Islet precursor cell (in vitro differentiated cells): ENCODE measurements at regions not wholly inside any gene's neighbourhood (a gene's known extent, or its start where the extent isn't known, plus 50 kb on each side); places are given as distances from the start of the nearest gene placed in this dataset.
"Not testable (repeated sequence)": the region's sequence is repeated elsewhere in the genome, so short reads cannot be mapped to it uniquely, and the experiment has no call there.

Source experiments
- DNase-seq: peaks from one replicate; pipeline ENCODE4 v3.0.0-alpha.2; 2018

DNA sequence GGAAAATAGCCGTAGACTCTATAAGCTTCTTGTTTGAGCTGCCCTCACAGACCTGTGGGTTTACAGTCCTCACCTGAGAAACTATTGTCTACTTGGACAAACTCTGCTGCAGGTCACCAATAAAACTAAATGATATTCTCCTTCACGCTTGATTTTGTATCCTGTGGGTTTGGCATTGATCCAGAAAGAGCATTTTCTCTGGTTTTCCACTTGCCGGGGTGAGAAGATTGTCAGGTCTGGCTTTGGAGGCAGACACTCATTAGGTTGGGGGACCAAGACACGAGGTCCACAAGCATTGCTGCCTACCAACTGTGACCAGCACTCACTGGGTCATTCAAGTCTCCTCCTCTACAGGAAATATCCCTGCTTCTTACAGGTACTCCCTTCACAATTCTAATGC is 68.5 kb downstream of the CDC14C start:
- no peak for DNase-seq

DNA sequence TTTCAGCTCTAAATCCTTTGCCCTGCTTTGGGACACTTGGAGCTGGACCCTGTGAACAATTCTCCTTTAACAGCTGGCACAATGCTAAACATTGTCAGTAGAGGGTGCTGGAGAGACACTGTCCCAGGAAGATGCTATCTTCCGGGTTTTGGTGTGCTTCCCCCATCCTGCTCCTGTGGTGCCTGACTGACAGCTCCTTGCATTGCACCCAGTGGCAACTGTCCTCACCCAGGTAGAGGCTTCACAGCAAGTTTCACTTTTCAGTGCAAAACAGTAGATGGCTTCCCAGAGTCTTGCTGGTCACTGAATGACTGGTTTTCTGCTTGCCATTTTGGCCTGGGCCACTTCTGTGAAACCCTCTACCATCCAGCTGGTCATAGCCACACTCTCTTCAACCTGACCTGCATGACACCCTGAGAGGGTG is 77.3 kb downstream of the CDC14C start:
- DNase-seq, result peak; percentile 80

GRCh38 chr7:49010717-49011116 is 86.4 kb downstream of the CDC14C start:
- DNase-seq, result no peak

- DNase-seq, result no peak
These were observed 90.5 kb downstream of the CDC14C start for GRCh38 chr7:49014870-49015269.

DNA sequence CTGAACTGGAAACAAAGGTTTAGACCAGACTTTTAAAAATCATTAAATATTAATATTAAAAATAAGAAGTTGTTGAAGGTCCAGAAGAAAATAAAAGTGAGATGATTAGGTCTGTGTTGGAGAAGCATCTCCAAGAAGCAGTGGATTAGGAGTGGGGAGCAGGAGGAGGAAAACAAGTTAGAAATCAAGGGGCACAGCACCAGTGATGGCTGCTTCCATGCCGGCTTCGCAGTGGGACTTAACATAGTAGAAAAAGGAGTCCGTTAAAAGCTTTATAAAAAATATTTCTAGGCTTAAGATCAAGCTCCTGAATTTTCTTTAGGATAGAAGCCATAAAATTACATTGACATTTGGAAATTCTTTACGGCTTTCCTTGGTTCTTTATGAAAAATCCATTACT is 95.8 kb downstream of the CDC14C start:
- DNase-seq, result no peak

DNA sequence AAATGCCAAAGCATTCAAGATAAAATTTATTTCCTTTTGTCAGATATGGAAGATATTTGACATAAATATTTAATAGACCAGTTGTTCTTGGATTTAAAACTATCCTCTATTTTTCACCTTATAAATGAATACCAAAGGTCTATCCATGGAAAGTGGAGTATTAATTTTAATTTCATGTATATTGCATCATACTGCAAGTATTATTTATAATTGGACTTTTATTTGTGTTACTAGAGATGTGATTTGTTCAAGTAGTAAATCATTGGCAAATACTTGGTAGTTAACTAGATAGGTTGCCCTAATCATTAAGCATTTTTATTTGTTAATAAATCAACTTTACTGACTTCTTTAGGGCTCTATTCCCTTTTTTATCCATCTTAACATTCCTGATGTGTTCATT is 98.1 kb downstream of the CDC14C start:
- no peak for DNase-seq

GRCh38 chr7:49023345-49024328 is 99.3 kb downstream of the CDC14C start:
- no peak for DNase-seq

GRCh38 chr7:49030221-49030620 is 105.9 kb downstream of the CDC14C start:
- DNase-seq, result no peak

GRCh38 chr7:49033140-49033539 is 108.8 kb downstream of the CDC14C start:
- DNase-seq, result not testable (repeated sequence)

- DNase-seq, result no peak
These were observed 113.2 kb downstream of the CDC14C start for GRCh38 chr7:49037346-49038210.

GRCh38 chr7:49038821-49039358 is 114.5 kb downstream of the CDC14C start:
- peak; percentile 72 for DNase-seq

DNA sequence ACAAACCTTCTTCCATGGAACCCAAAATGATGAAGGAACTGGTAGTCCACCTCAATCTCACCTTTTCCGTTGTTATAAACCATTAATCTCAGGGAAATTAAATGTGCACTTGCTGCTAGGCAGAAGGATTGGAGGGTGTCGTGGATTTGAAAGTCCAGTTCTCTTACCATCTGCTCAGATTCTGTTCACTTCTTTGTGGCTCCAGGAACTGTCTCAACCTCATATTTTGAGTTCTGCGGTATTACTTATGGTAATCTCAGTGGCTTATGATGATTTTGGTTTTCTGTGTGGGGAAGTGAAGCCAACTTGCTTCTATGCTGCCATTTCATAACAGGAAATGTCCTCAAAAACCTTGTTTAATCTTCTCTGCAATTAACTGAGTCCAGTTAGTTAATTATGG is 136.4 kb downstream of the CDC14C start:
- DNase-seq, result no peak

DNA sequence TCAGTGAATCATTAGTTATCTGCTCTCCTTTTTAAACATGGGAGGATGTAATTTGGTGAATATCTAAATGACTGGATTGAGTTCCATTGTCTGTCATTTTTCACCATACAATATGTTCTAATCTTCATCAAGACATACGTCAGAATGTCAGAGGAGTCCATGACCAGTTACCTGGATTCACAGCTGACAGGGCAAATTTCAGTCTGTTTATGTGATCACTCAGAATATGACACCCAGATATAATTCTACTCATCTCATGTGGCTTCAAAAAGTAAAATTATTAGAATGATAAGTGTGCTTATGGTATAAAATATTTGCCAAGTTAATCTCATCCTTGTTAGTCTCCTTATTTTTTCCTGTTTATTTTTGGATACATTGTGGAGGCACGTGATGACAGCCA is 150.2 kb downstream of the CDC14C start:
- no peak for DNase-seq

GRCh38 chr7:49080896-49081475 is 156.6 kb downstream of the CDC14C start:
- DNase-seq, result no peak

DNA sequence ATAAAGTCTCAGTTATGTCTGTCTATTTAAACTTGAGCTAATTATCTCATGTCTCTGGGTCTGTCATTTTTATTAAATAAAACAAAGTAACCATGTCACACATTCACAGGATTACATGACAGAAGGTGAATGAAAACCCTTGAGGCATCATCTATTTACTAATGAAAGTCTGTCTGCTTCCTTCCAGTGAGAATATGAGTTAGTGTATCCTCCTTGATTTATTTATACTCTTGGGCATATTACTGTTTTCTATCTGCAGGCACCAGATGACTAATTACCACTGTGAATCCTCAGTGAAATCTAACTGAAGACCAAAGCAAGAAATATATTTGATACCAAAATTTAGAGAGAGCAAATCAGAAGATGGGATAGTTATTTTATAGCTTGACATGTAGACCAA is 163.7 kb downstream of the CDC14C start:
- no peak for DNase-seq

DNA sequence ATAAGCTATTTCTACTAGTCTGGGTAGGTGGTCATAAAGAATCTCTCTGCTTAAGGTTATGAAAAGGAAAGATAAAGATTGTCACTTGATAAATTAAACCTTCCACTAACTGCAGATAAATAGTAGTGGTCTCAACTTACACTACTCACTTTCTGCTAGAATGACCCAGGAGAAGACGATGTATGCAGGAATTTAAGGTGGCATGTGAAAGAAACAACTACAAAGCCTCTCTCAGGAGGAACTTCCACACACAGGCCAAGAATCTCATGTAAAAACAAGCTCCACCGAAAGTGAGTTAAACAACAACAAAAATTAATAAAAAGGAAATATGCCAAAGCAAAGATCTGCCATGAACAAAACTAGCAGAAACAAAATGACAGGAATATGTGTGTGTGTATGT is 165.4 kb downstream of the CDC14C start:
- no peak for DNase-seq

- DNase-seq, result no peak
These were observed 166.7 kb downstream of the CDC14C start for GRCh38 chr7:49091089-49091488.

DNA sequence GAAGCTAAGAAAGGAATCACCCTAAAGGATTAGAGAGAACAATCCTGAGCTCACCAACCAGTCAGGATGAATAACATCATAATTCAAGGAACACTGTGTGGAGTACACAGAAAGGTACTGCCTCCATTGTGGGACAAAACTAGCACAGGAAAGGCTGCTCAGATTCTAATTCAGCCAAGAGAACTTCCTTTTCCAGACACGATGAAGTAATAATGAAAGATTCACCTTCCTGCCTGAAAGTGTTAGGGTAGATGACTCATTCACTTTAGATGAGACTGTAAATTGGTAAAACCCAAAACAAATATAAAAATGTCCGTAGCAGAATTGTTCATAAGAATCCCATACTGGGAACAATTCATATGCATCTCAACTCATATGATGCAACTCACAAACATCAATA is 167.2 kb downstream of the CDC14C start:
- no peak for DNase-seq

DNA sequence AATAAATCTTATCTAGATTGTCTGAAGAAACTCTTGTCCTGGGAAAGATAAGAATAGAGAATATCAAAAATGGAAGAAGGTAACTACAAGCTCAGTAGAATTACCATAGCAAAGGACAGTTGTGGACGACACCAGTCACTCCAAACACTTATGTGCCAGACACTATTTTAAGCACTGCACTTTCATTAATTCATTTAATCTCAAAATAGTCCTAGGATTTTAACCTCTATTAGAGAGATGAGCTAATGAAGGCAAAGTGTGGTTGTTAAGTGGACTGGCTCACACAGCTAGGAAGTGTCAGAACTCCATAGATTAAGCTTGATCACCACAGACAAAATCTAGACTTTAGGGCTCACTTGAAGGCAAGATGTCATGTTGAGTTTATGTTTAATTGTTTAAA is 168.9 kb downstream of the CDC14C start:
- DNase-seq, result no peak

- no peak for DNase-seq
These were observed 170.5 kb downstream of the CDC14C start for GRCh38 chr7:49094866-49095265.

DNA sequence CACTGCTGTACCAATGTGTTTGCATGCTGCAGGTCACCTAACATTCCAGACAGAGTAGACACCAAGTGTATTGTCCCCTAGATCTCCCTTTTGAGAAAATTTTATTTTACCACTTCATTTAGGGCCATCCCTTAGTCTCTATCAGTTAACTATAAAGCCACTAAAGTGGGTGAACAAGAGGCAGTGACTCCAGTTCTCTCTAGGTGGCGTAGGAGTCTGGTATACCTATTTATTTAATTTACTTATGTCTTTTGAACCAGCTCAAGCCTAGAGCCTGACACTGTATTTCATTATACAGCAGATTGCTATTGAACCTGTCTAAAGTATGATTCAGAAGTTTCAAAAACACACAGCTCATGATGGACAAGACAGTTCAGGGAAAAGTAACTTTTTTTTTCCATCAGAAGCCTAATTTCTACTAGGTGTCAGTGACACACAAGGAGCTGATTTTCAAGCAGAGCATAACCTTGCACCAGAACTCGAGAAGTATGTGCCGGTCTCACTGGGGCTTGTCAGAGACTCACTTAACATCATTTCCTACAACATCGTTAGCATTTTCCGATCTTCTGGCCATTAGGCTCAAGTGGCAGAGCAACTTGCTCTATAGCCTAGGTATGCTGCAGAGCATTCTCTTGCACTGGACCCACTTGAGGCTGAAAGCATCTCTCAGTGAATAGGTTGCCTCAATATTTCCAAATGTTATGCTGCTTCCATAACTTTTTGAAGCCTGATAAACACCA is 175.4 kb downstream of the CDC14C start:
- no peak for DNase-seq
